Thyroid gland (tissue), 4 donors: ENCODE measurements at regions not wholly inside any gene's neighbourhood (a gene's known extent, or its start where the extent isn't known, plus 50 kb on each side); places are given as distances from the start of the nearest gene placed in this dataset.

ENCODE experiments used
- POLR2A ChIP-seq, 2 donors: fragments of 450-650 bp; IDR thresholded peaks; one replicate each; pipeline ENCODE4 v1.6.1; 2017; ENCODE audit warnings: antibody characterized with exemption in 2 of 2, mild to moderate bottlenecking in 2 of 2, moderate library complexity in 1 of 2
- TF ChIP-seq, protein P1 (sequence below), 6 experiments: fragments of 200-600 bp in 3 of 6; fragments of 450-650 bp in 3 of 6; sonication (generic) in 3 of 6; IDR thresholded peaks; one replicate each; pipeline ENCODE4 v1.5.1; 2016 to 2019; ENCODE audit warnings: antibody characterized with exemption in 6 of 6, mild to moderate bottlenecking in 2 of 6, inconsistent platforms in 1 of 6, moderate library complexity in 1 of 6

DNA sequence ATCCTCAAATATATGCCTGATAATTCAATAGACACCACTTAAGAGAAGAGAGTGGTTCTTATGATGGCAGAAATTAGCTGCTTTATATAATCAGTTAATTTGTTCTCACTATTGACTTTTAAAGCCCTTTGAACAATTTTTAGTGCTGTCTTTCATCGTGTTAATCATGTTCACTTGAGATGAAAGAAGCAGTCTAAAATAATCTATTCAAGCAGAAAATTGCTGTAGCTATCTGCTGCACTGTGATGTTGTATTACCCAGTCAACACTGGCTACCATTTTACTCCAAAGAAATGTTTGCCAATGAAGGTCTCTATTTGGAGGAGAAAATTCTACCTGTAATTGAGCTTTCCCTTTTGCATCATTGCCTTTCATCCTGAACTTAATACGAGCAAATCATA lies 459.8 kb upstream of the FSIP2 start:
- TF ChIP-seq, protein P1, sequence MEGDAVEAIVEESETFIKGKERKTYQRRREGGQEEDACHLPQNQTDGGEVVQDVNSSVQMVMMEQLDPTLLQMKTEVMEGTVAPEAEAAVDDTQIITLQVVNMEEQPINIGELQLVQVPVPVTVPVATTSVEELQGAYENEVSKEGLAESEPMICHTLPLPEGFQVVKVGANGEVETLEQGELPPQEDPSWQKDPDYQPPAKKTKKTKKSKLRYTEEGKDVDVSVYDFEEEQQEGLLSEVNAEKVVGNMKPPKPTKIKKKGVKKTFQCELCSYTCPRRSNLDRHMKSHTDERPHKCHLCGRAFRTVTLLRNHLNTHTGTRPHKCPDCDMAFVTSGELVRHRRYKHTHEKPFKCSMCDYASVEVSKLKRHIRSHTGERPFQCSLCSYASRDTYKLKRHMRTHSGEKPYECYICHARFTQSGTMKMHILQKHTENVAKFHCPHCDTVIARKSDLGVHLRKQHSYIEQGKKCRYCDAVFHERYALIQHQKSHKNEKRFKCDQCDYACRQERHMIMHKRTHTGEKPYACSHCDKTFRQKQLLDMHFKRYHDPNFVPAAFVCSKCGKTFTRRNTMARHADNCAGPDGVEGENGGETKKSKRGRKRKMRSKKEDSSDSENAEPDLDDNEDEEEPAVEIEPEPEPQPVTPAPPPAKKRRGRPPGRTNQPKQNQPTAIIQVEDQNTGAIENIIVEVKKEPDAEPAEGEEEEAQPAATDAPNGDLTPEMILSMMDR (IDR thresholded peaks at IDR 0.05) = no peak
- no peak for TF ChIP-seq POLR2A (IDR thresholded peaks at IDR 0.05)
